Ovary (tissue), 7 donors: ENCODE measurements at regions not wholly inside any gene's neighbourhood (a gene's known extent, or its start where the extent isn't known, plus 50 kb on each side); places are given as distances from the start of the nearest gene placed in this dataset.

Experiments
- DNase-seq, 5 donors: peaks; one replicate each; pipeline ENCODE4 v3.0.0-alpha.2; 2019 to 2020
- H3K27ac ChIP-seq, 2 donors: fragments of 200-600 bp; one replicate each; pipeline versions ENCODE4 v1.5.1 to v1.8.0; 2019 to 2022
- H3K27me3 ChIP-seq: fragments of 200-600 bp; one replicate; pipeline ENCODE4 v1.8.0; 2022
- H3K36me3 ChIP-seq: fragments of 200-600 bp; sonication (generic); one replicate; pipeline ENCODE4 v1.5.1; 2019
- H3K4me1 ChIP-seq: one replicate; pipeline ENCODE4 v1.8.1; 2013; ENCODE audit warnings: mild to moderate bottlenecking, moderate library complexity; ENCODE audit not compliant: insufficient read depth
- H3K4me3 ChIP-seq: fragments of 200-600 bp; sonication (generic); one replicate; pipeline ENCODE4 v1.5.1; 2017
- H3K9me3 ChIP-seq, 2 donors: fragments of 200-600 bp in 1 of 2; sonication (generic) in 1 of 2; one replicate each; pipeline versions ENCODE4 v1.5.1 to v1.8.1; 2013 to 2019; ENCODE audit warnings: mild to moderate bottlenecking in 1 of 2, moderate library complexity in 1 of 2
- CTCF ChIP-seq, 3 donors: fragments of 450-650 bp in 2 of 3; fragments of 200-600 bp in 1 of 3; IDR thresholded peaks; one replicate each; pipeline versions ENCODE4 v1.5.1 to v1.8.0; 2016 to 2022; ENCODE audit warnings: antibody characterized with exemption in 3 of 3, mild to moderate bottlenecking in 1 of 3
- EP300 ChIP-seq: sonication (generic); formaldehyde crosslinking; IDR thresholded peaks from one replicate; pipeline ENCODE4 v1.6.1; 2017; ENCODE audit warnings: antibody characterized with exemption
- POLR2A ChIP-seq: fragments of 450-650 bp; IDR thresholded peaks from one replicate; pipeline ENCODE4 v1.6.1; 2017; ENCODE audit warnings: antibody characterized with exemption, mild to moderate bottlenecking, moderate library complexity
- WGBS, 3 donors: extraction: QIAGEN DNeasy Blood & Tissue Kit in 1 of 3; methylation state at CpG; one replicate each; pipeline versions ENCODE4 v1.1.5 to v1.1.7; 2013 to 2017; 5-methylcytosine and 5-hydroxymethylcytosine counted together
- intact Hi-C, 4 donors: fragments of 100-400 bp; cut with DNase I; formaldehyde crosslinking; loops; one replicate each; pipeline versions ENCODE4 v1.11.0 to v1.15.1; 2022 to 2023
- donor health status: DM: no; HTN: no; CAD: no; lungs with moderate emphysema.
- donor health status: DM: no; HTN: no; CAD: no.
- donor health status: Bipolar disorder and iron deficiency.
- donor health status: DM: no; HTN: no; CAD: no.
- donor health status: DM: yes; HTN: yes; CAD: no.

GRCh38 chr6:103284835-103285234 is 1574.9 kb downstream of the HACE1 start:
- intact Hi-C loops, result no loop called here
- TF ChIP-seq POLR2A (no peak), EP300 (no peak), CTCF (IDR thresholded peaks at IDR 0.05) (no peak)
- Histone ChIP-seq H3K27me3 (no peaks in the 10 kb centered on the region), H3K27ac (no peak overlapping the region), H3K4me1 (no peaks in the 10 kb centered on the region), H3K4me3 (no peak overlapping the region), H3K9me3 (no peaks in the 10 kb centered on the region), H3K36me3 (no peaks in the 10 kb centered on the region)
- 24 to 40% (median 29%) methylated on average over 2 of the region's 2 CpGs for WGBS, 3 donors
- no peak for DNase-seq

DNA sequence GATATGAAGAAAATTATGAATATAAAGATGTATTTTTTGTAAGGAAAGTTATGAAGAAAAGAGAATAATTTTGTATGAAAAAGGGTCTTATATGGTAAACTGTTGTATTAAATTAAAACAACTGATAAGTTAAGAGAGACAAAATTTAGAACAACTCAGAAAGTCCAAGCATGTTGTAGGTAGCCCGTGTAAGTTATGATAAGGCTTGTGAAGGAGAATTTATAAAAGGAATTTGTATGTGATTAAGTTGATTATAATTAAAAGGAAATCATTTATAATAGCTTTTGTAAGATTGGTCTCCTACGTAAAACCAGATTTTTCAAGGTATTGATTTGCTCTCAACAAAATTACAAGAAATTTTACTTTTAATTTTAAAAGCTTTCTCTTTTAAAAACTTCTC is 1579.3 kb downstream of the HACE1 start:
- H3K9me3 ChIP-seq, result no peaks in the 10 kb centered on the region
- no peaks in the 10 kb centered on the region for H3K27me3 ChIP-seq
- no peak for DNase-seq
- intact Hi-C loops, result no loop called here
- no peak overlapping the region for H3K4me3 ChIP-seq
- no peaks in the 10 kb centered on the region for H3K36me3 ChIP-seq
- TF ChIP-seq EP300, result no peak
- TF ChIP-seq POLR2A, result no peak
- no peak for TF ChIP-seq CTCF (IDR thresholded peaks at IDR 0.05)
- 79 to 88% (median 83%) methylated on average over 2 of the region's 2 CpGs for WGBS, 3 donors
- H3K4me1 ChIP-seq, result no peaks in the 10 kb centered on the region
- H3K27ac ChIP-seq, result no peak overlapping the region

DNA sequence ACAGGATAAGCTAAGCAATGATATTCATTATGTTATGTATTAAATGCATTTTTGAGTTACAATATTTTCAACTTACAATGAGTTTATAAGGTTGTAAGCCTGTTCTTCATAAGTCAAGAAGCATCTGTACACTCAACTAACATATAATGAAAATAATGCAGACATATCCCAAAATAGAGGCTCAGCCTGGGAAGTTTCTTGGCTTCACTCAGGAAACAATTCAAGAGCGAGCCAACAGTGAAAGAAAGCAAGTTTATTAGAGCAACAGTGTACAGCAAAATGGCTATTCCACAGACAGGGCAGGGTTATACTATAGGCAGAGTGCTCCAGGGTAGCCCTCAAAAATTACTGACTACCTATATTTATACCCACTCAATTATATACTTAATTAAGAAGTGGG is 1581.8 kb downstream of the HACE1 start:
- intact Hi-C loops, result no loop called here

GRCh38 chr6:103273048-103273447 is 1586.7 kb downstream of the HACE1 start:
- TF ChIP-seq EP300, result no peak
- TF ChIP-seq POLR2A, result no peak
- no peak for TF ChIP-seq CTCF (IDR thresholded peaks at IDR 0.05)
- Histone ChIP-seq H3K27ac (no peak overlapping the region), H3K27me3 (no peaks in the 10 kb centered on the region), H3K4me1 (no peaks in the 10 kb centered on the region), H3K36me3 (no peaks in the 10 kb centered on the region), H3K4me3 (no peak overlapping the region), H3K9me3 (no peaks in the 10 kb centered on the region)
- no peak for DNase-seq
- intact Hi-C loops, result no loop called here
- WGBS, 3 donors, result 4 to 16% (median 6%) methylated on average over 1 of the region's 1 CpG

More for the DNA sequence above, 1581.8 kb downstream of the HACE1 start:
- Histone ChIP-seq H3K27ac (no peak overlapping the region), H3K36me3 (no peaks in the 10 kb centered on the region), H3K9me3 (no peaks in the 10 kb centered on the region), H3K27me3 (no peaks in the 10 kb centered on the region), H3K4me3 (no peak overlapping the region), H3K4me1 (no peaks in the 10 kb centered on the region)
- DNase-seq, result no peak
- TF ChIP-seq EP300 (no peak), CTCF (IDR thresholded peaks at IDR 0.05) (no peak), POLR2A (no peak)
- WGBS, 3 donors, result 60 to 73% (median 70%) methylated on average over 1 of the region's 1 CpG

- no peaks in the 10 kb centered on the region for H3K36me3 ChIP-seq
- no peak for TF ChIP-seq POLR2A
- TF ChIP-seq EP300, result no peak
- no peak for TF ChIP-seq CTCF (IDR thresholded peaks at IDR 0.05)
- H3K4me1 ChIP-seq, result no peaks in the 10 kb centered on the region
- H3K27me3 ChIP-seq, result no peaks in the 10 kb centered on the region
- no peaks in the 10 kb centered on the region for H3K9me3 ChIP-seq
- no peak for DNase-seq
- no peak overlapping the region for H3K27ac ChIP-seq
- 18 to 31% (median 20%) methylated on average over 2 of the region's 2 CpGs for WGBS, 3 donors
- H3K4me3 ChIP-seq, result no peak overlapping the region
- intact Hi-C loops, result no loop called here
These were observed 1590.1 kb downstream of the HACE1 start for GRCh38 chr6:103269581-103269980.
